ENCODE measurements at regions not wholly inside any gene's neighbourhood (a gene's known extent, or its start where the extent isn't known, plus 50 kb on each side); places are given as distances from the start of the nearest gene placed in this dataset.

DNA sequence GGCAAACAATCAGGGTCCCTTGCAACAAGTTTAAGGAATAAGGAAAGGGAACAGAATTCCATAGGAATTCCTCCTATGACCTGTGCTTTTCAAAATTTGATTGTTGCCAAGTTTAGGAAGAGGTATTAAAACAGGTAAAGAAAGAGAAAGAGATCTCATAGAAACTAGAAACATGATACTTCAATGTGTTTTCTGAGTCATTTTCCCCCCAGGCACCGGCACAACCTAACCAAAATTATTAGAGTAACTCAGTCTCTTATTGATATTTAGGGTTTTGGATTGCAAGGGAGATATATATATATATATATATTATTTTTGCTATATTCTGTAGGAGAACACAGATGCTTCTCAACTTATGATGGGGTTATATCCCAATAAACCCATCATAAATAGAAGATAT lies 278.0 kb upstream of the DKK2 start:
- ATAC-seq (no peak), DNase-seq (no peak)
- Histone ChIP-seq H3K4me3 (ENCODE audit: low read length) (no peak overlapping the region), H3K9me3 (ENCODE audit: control insufficient read depth, low read length) (no peaks in the 10 kb centered on the region), H3K27ac (ENCODE audit: low read length) (no peak overlapping the region), H3K4me1 (ENCODE audit: control insufficient read depth, insufficient read depth, low read length) (no peaks in the 10 kb centered on the region), H3K27me3 (ENCODE audit: control insufficient read depth, insufficient read depth) (no peaks in the 10 kb centered on the region)
- intact Hi-C loops (cut with DNase I): no loop called here
- WGBS: 89% methylated on average over 1 of the region's 1 CpG

DNA sequence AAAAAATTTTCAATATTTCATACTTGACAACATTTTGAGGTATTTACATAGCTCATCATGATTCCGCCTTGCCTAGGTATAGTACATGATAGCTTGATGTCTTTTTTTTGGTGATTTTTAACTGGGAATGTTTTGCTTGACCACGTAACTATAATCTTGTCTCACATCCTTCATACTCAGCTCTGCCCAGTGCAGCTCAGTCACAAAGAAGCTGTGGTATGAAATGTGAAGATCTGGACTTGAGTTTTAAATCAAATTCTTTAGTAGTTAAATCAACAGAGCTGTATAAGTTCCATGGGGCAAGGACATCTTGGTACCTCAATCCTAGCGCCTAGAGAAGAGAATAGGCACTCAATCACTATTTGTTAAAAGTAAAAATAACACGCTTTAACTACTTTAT lies 276.3 kb upstream of the DKK2 start:
- no peak overlapping the region for H3K27ac ChIP-seq (ENCODE audit: low read length)
- WGBS: 81% methylated on average over 4 of the region's 4 CpGs

DNA sequence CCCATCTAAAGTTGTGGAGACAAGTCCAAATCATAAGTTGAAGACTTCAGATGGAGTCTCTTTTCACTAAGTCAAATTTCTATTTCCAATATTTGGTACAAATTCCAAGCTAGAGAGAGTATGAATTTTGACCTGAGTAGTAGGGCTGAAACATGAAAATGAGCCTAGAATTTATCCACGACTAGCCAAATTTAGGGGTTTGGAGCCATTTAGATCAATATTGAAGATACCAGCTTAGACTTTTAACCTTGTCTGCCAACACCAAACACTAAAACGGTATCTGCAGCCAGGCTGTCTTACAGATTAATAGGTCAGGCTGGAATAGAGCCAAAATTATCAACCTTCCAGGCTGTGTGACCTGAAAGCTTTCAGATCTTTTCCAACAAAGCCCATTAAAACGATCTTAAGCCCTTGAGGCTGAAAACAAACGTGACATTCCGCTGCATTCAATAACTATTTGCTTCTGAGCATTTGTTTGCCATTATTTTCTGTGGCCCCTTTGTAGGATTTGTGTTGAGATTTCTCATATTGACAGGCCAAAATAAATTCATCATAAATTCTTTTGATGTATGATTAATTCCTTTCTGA lies 268.7 kb upstream of the DKK2 start:
- no peaks in the 10 kb centered on the region for H3K9me3 ChIP-seq (ENCODE audit: control insufficient read depth, low read length)
- DNase-seq (no peak), ATAC-seq (no peak)
- H3K27me3 ChIP-seq (ENCODE audit: control insufficient read depth, insufficient read depth): no peaks in the 10 kb centered on the region
- intact Hi-C loops (cut with DNase I): no loop called here
- no peaks in the 10 kb centered on the region for H3K4me1 ChIP-seq (ENCODE audit: control insufficient read depth, insufficient read depth, low read length)
- 25% methylated on average over 5 of the region's 5 CpGs for WGBS
- no peak overlapping the region for H3K27ac ChIP-seq (ENCODE audit: low read length)
- no peak overlapping the region for H3K4me3 ChIP-seq (ENCODE audit: low read length)

More for the DNA sequence above, 276.3 kb upstream of the DKK2 start:
- ATAC-seq (no peak), DNase-seq (no peak)
- Histone ChIP-seq H3K9me3 (ENCODE audit: control insufficient read depth, low read length) (no peaks in the 10 kb centered on the region), H3K4me3 (ENCODE audit: low read length) (no peak overlapping the region), H3K27me3 (ENCODE audit: control insufficient read depth, insufficient read depth) (no peaks in the 10 kb centered on the region), H3K4me1 (ENCODE audit: control insufficient read depth, insufficient read depth, low read length) (no peaks in the 10 kb centered on the region)
- intact Hi-C loops (cut with DNase I): no loop called here

DNA sequence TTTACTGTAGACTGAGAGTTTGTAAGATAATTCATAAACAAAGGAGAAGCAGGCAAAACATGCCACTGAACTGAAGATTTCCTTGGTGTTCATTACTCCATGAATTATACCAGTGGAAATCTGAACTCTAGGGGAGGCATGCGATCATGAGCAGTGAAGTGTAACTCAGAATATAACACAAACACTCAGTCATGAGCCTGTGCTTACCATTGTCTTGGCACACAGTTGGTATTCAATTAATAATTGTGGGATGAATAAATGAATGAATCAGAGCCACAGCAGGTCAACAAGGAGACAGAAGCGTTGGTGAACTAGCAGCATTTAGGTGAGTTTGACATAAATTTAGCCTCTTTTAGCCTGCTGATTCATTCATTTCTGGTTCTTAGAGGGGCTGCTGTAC lies 263.5 kb upstream of the DKK2 start:
- WGBS: 90% methylated on average over 2 of the region's 2 CpGs
- no peak for DNase-seq
- H3K4me1 ChIP-seq (ENCODE audit: control insufficient read depth, insufficient read depth, low read length): no peaks in the 10 kb centered on the region

DNA sequence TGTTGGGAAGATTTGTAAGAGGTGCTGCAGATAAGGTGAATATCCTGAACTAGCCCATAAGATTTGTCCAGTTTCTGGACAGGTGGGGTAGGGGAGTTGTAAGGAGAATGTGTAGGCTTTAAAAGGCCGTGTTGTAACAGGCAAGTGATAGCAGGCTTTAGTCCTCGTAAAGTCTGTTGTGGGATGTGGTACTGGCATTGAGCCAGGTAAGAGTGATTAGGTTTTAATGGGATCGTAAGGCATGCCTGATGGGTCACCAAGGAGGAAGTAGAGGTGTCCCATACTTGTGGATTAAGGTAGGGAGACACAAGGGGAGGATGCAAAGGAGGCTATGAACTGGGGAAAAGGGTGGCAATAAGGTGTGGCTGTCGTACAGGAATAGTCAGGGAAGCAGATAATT lies 256.9 kb upstream of the DKK2 start:
- no peak overlapping the region for H3K27ac ChIP-seq (ENCODE audit: low read length)
- no peaks in the 10 kb centered on the region for H3K4me1 ChIP-seq (ENCODE audit: control insufficient read depth, insufficient read depth, low read length)
- DNase-seq (no peak), ATAC-seq (no peak)
- no peak overlapping the region for H3K4me3 ChIP-seq (ENCODE audit: low read length)
- H3K27me3 ChIP-seq (ENCODE audit: control insufficient read depth, insufficient read depth): no peaks in the 10 kb centered on the region
- WGBS: 55% methylated on average over 4 of the region's 4 CpGs
- intact Hi-C loops (cut with DNase I): no loop called here
- no peaks in the 10 kb centered on the region for H3K9me3 ChIP-seq (ENCODE audit: control insufficient read depth, low read length)

More for the DNA sequence above, 263.5 kb upstream of the DKK2 start:
- H3K4me3 ChIP-seq (ENCODE audit: low read length): no peak overlapping the region
- no peak overlapping the region for H3K27ac ChIP-seq (ENCODE audit: low read length)
- no peaks in the 10 kb centered on the region for H3K27me3 ChIP-seq (ENCODE audit: control insufficient read depth, insufficient read depth)
- intact Hi-C loops (cut with DNase I): no loop called here
- no peak for ATAC-seq
- no peaks in the 10 kb centered on the region for H3K9me3 ChIP-seq (ENCODE audit: control insufficient read depth, low read length)

DNA sequence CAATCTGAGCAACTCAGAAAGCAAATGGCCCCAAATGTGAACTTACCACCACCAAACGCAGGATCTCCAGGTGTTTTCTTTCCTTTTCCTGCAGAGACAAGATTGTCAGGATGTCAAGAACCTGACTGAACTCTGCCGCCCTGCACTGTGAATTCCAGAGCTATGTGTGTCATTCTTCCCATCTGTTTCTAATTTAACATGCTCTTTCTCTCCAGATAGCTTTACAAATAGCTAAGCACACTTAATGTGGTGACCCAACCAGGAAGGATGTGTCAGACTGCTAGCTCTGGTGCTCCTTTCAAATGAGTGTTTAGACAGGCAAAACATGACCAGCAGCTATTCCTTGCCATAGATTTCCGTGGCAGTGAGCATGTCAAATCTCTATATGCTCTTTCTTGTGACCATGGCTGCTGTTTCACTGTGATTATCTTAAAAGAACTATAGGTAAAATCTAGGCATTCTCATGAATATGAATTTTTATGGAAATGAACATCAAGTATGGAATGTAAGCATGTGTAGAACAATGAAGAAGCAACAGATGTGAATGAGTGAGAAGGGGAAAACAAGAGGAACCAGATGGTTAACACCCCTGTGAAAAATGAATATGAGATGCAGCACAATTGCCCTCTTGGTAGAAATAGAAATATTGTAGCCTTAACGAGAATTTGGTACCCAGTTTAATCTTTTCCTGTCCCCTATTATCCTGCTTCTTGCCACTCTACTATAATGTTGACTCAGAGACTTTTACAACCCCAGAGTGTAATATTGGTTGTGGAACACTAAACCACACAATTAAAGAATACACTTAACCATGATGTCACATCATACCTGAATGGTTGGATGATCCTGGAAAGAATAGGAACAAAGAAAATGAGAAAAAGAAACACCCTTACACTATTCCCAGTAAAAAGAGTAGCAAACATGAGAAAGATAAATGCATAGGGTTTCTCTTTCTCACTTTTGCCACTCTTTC lies 247.8 kb upstream of the DKK2 start:
- whole genome bisulfite sequencing: 19% methylated on average over 4 of the region's 4 CpGs
- Histone ChIP-seq H3K27ac (ENCODE audit: low read length) (no peak overlapping the region), H3K27me3 (ENCODE audit: control insufficient read depth, insufficient read depth) (no peaks in the 10 kb centered on the region), H3K9me3 (ENCODE audit: control insufficient read depth, low read length) (no peaks in the 10 kb centered on the region), H3K4me3 (ENCODE audit: low read length) (no peak overlapping the region), H3K4me1 (ENCODE audit: control insufficient read depth, insufficient read depth, low read length) (no peaks in the 10 kb centered on the region)
- ATAC-seq (no peak), DNase-seq (no peak)
- intact Hi-C loops (cut with DNase I): no loop called here

DNA sequence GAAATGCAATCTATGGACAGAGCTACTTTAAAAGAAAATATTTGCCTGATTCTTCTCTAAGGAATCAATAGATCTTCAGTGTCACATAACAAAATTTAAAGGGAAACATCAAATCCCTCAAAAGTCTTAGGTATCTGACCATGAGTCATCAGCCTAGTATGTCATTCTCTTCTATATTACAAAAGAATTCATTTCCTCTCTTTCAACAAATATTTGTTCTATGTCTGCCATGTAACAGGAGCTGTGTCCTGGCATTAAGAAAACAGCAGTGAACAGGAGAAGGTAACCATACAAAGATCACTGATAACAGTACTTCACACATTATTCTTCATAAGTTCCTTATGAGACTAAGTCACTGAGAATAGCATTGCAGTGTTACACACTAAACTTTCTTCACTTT lies 243.6 kb upstream of the DKK2 start:
- no peaks in the 10 kb centered on the region for H3K27me3 ChIP-seq (ENCODE audit: control insufficient read depth, insufficient read depth)
- H3K4me1 ChIP-seq (ENCODE audit: control insufficient read depth, insufficient read depth, low read length): no peaks in the 10 kb centered on the region
- ATAC-seq: no peak
- DNase-seq: no peak
- no peak overlapping the region for H3K27ac ChIP-seq (ENCODE audit: low read length)
- intact Hi-C loops (cut with DNase I): no loop called here
- no peak overlapping the region for H3K4me3 ChIP-seq (ENCODE audit: low read length)
- no peaks in the 10 kb centered on the region for H3K9me3 ChIP-seq (ENCODE audit: control insufficient read depth, low read length)

DNA sequence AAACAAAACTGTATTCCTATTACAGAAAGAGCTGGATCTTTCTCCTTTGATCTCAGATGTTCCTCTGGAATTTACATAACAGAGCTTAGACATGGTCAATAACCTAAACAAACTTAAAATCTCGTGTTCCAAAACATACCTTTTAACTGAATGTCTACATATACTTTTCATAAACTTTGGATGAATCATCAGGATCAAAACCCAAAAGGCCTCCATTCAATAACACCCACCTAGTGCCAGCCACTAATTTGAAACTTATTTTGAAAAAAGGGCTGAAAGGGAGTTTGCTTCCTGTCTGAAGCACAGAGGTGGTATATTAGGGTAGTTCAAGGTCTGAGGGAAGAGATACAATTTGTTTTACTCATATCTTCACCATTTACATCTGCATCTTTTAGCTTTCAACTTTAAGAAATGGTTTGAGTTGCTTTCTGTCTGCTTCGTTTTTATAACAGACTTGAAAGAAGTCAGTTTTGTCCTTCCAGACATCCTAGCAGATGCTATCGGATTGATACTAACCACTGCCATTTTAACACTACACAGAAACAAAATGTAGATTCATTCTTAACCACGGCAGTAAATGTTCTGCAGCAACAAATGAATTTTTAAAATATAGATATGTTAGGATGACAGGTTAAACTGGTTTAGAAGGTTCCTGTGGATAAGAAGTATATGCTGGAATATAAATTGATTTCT lies 242.8 kb upstream of the DKK2 start:
- H3K4me3 ChIP-seq (ENCODE audit: low read length): no peak overlapping the region
- H3K9me3 ChIP-seq (ENCODE audit: control insufficient read depth, low read length): no peaks in the 10 kb centered on the region
- WGBS: 70% methylated on average over 4 of the region's 4 CpGs
- DNase-seq: no peak
- intact Hi-C loops (cut with DNase I): no loop called here
- no peak for ATAC-seq
- H3K27me3 ChIP-seq (ENCODE audit: control insufficient read depth, insufficient read depth): no peaks in the 10 kb centered on the region
- H3K4me1 ChIP-seq (ENCODE audit: control insufficient read depth, insufficient read depth, low read length): no peaks in the 10 kb centered on the region
- no peak overlapping the region for H3K27ac ChIP-seq (ENCODE audit: low read length)

DNA sequence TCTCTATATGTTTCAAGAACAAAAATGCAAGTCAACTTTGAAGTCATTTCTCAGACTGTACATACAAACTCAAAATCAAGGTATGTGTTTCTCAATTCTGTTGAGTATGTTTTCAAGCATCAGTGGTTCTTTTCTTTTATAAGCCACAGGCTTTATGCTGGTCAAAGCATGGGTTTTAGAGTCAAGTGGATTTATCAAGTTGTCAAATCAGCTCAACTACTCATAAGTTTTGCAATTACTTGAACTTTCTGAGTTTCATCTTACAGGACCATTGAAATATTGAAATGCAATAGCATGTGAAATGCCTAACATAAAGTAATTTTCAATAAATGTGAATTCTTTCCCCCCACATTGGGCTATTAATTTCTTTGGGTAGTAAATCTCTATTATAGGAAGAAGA lies 239.9 kb upstream of the DKK2 start:
- Histone ChIP-seq H3K27me3 (ENCODE audit: control insufficient read depth, insufficient read depth) (no peaks in the 10 kb centered on the region), H3K27ac (ENCODE audit: low read length) (no peak overlapping the region), H3K4me3 (ENCODE audit: low read length) (no peak overlapping the region), H3K4me1 (ENCODE audit: control insufficient read depth, insufficient read depth, low read length) (no peaks in the 10 kb centered on the region), H3K9me3 (ENCODE audit: control insufficient read depth, low read length) (no peaks in the 10 kb centered on the region)
- no peak for ATAC-seq
- no peak for DNase-seq
- intact Hi-C loops (cut with DNase I): no loop called here

DNA sequence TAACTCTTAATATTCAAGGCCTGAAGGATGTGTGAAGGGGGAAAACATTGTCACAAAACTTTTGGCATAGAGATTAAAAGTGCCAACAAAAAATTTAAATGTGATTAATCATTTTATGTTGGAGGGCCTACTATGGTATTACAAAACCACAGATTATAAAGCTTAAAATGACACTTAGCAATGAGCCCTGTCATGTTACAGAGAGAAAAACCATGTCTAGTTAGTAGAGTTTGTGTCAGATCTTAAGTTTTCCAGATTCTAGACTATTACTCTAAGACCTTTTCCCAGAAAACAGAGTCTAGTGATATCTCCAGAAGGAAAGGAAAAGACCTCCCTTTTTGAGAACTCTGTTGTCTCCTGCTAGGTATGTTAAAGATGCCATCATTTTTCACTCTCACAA lies 239.1 kb upstream of the DKK2 start:
- H3K27me3 ChIP-seq (ENCODE audit: control insufficient read depth, insufficient read depth): no peaks in the 10 kb centered on the region
- H3K4me3 ChIP-seq (ENCODE audit: low read length): no peak overlapping the region
- intact Hi-C loops (cut with DNase I): no loop called here
- H3K9me3 ChIP-seq (ENCODE audit: control insufficient read depth, low read length): no peaks in the 10 kb centered on the region
- no peaks in the 10 kb centered on the region for H3K4me1 ChIP-seq (ENCODE audit: control insufficient read depth, insufficient read depth, low read length)
- H3K27ac ChIP-seq (ENCODE audit: low read length): no peak overlapping the region
- DNase-seq: no peak
- no peak for ATAC-seq

DNA sequence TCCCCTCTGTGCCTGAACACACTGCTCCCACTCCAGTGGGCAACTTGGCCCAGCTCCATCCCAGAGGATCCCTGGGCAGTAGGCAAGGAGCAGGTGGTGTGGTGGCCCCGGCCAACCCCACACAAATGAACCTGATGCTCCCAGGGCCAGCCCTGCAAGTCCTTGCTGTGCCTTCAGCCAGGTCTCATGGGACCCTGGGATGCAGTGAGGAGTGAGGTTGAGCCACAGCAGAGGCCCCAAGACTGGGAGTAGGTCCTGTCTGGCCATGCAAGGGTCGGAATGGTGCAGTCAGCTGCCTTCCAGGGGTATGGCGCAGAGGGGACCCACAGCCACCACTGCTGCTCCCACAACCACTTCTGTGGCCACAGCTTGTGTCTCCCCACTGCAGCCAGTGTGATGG lies 234.5 kb upstream of the DKK2 start:
- H3K4me3 ChIP-seq (ENCODE audit: low read length): no peak overlapping the region
- no peaks in the 10 kb centered on the region for H3K9me3 ChIP-seq (ENCODE audit: control insufficient read depth, low read length)
- no peak for DNase-seq
- no peaks in the 10 kb centered on the region for H3K4me1 ChIP-seq (ENCODE audit: control insufficient read depth, insufficient read depth, low read length)
- no peaks in the 10 kb centered on the region for H3K27me3 ChIP-seq (ENCODE audit: control insufficient read depth, insufficient read depth)
- 86% methylated on average over 3 of the region's 3 CpGs for WGBS
- intact Hi-C loops (cut with DNase I): no loop called here
- H3K27ac ChIP-seq (ENCODE audit: low read length): no peak overlapping the region
- no peak for ATAC-seq
